Stimulated activated CD4-positive, alpha-beta T cell treated with anti-CD3 and anti-CD28 coated beads, Interleukin-4, amount 100 ng/mL, for 48 hours (primary cell): ENCODE measurements at regions not wholly inside any gene's neighbourhood (a gene's known extent, or its start where the extent isn't known, plus 50 kb on each side); places are given as distances from the start of the nearest gene placed in this dataset.

Experiments used
- DNase-seq, 2 donors: peaks; one replicate each; pipeline ENCODE4 v3.0.0-alpha.2; 2020; ENCODE audit warnings: low read depth in 2 of 2

DNA sequence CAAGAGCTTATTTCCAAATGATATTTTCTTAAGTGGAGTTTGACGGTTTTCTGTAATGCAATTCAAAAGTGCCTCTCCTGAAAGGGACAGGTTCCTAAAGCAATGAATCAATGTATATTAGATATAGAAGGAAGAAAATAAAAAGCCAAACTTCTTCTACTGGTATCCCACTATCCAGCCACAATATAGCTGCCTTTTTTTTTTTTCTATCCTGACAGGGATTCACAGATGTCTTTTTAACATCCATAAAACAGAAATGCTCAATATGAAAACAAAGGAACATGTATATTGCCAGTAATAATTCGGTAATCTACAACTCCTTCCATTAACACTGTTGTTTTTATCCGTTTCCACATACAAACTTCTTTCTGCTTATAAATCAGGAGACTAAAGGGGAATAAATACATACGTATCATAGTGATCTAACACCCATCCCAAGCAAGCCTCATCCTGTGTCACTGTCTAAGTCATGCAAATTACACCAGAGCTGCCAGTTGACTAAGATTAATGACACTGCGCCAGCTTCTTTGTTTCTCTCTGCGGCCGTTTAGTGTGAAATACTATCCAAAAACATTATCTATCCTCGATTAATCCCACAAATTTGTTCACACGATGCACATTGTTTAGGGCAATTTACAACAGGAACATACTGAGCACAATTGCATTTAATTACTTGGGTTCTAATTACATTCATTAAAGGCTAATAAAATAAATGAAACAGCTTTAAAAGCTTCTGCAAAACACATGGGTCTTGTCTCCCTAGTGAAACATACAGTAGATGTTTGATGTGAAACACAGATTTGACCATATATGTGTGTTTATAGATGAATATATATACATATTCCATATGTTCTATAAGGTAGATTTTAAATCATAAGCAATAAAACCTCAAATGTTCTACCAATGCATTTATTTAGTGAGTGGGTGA, 51.9 kb upstream of the CDIN1 start:
- no peak for DNase-seq

DNA sequence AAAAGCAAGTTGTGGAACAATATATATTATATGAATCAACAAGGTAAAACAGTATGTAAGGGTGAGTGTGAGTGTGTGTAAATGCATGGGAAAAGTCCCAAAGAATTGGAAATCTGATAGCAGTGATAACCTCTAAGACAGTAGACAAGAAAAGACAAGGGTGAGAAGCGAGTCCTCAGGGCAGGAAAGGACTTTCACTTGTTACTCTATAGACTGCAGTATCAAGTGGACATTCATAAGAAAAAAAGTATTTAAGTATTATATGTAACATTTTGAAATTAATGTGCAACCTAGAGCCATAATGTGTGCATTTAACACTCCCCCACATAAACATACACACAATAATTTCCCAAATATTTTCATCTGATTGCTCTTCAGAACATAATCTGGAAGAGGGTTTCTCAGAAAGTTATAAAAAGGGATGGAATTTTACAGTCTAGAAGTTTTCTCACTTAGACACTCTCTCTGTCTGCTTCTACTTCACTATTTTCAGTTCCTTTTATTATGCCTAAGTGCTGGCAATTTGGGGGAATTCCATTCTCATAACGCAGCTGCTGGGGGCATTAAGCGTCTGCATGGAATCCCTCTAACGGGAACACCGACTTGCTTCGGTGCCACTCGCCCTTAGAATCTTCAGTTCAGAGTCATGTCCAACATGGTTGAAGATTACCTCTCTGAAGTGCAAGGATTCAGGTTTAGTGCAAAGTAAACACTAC, 50.0 kb upstream of the CDIN1 start:
- DNase-seq, result no peak
